GM18951 (cell line): ENCODE measurements at regions not wholly inside any gene's neighbourhood (a gene's known extent, or its start where the extent isn't known, plus 50 kb on each side); places are given as distances from the start of the nearest gene placed in this dataset.

Experiments
- POLR2A ChIP-seq: IDR thresholded peaks from 4 replicates; pipeline ENCODE4 v1.6.1; 2011; ENCODE audit warnings: mild to moderate bottlenecking; ENCODE audit not compliant: insufficient read length, insufficient read depth; ENCODE audit errors: extremely low read depth
- in situ Hi-C: fragments of 300-500 bp; cut with MboI; formaldehyde crosslinking; loops from one replicate; pipeline ENCODE4 v1.12.0; 2022; ENCODE audit warnings: low sequenced_read_pairs, mixed read lengths, inconsistent platforms; ENCODE audit not compliant: unreplicated experiment

DNA sequence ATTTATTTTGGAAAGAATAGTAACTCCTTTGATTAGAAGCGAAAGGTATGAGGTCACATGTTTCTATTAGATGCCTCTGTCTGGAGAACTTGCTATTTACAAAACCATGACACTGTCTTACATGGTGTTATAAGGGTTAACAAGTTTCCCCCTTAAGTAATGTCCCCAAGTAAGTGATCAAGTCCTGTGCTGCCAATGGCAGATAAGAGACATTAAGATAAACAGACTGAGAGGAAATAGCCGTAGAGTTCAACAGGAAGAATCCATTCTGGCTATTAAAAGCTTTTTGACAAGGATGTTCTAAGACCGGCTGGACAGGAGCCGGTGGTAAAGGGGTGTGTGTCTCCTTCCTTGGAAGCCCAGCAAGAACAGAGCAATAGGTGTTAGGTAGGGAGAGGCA, 257.5 kb downstream of the GADD45G start:
- in situ Hi-C loops = no loop called here

DNA sequence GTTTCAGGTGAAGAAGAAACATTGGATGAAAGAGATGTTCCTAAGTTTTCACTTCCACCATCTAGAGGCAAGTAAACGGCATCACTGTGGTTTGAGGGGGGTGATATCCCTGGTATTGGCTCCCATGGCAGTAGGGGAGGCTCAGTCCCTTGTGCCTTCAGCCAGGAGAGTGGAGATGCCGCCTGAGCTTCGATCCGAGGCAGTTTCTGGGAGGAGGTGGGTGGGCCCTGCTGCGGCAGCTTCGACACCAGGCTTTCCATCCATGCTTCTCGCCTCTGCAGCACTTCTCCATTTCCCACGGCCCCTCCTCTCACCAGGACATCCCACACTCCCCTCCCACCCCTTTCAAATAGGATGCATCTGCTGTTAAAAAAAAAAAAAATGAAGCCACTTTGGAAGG, 258.3 kb downstream of the GADD45G start:
- no peak for TF ChIP-seq POLR2A
- in situ Hi-C loops = no loop called here

More for the DNA sequence above, 257.5 kb downstream of the GADD45G start:
- TF ChIP-seq POLR2A = no peak

DNA sequence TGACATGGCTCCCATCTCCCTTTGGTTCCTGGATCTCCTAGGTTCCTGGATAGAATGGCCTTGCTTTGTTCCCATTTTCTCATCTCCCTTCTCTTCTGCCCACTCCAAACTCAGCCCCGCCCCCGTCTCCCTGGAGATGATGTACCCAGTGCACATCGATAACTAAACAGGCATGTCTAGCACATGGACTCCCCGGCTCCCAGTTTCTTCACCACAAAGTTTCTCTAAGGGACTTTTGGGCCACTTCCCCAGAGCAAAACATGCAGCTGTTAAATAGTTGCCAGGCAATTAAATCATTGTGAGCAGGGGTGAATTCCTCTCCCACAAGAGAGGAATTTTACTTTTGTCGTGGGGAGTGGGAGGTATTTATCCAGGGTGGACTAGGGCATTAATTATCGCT, 259.0 kb downstream of the GADD45G start:
- TF ChIP-seq POLR2A = no peak
- in situ Hi-C loops = no loop called here

DNA sequence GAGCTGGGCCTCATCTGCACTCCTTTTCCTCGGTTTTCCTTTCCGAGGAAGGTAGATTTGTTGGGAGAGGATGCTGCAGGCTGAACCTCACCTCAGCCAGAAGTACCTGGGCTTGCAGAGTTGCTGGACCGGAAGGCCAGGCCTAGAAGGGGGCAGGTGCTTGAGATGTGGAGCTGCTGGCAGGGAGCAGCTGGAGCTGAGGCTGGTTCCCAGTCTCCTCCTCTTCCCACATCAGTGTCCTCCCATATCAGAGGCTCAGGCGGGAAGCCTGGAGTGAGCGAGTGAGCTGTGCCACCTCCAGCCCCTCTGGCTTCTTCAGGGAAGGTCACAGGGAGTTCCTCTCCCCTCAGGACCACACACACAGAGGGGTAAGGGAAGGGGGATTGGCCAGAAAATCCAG, 259.4 kb downstream of the GADD45G start:
- in situ Hi-C loops = no loop called here

DNA sequence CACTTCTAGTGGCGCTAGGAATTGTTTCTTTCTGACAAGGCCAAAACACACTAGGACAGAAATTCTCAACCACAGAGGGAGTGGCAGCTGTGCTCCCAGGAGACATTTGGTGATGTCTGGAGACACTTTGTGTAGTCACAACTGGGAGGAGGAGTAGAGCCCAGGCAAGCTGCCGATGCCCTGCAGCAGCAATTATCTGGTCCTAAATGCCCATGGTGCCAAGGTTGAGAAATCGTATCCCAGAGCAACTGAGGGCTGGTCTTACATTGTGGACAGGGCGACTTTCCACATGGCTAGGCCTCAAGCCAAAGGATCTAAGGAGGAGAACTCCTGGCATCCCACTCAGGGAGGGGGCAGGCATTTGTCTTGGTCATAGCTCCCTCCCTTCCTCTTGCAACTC, 259.9 kb downstream of the GADD45G start:
- in situ Hi-C loops = no loop called here
- no peak for TF ChIP-seq POLR2A

More for the DNA sequence above, 259.4 kb downstream of the GADD45G start:
- no peak for TF ChIP-seq POLR2A

DNA sequence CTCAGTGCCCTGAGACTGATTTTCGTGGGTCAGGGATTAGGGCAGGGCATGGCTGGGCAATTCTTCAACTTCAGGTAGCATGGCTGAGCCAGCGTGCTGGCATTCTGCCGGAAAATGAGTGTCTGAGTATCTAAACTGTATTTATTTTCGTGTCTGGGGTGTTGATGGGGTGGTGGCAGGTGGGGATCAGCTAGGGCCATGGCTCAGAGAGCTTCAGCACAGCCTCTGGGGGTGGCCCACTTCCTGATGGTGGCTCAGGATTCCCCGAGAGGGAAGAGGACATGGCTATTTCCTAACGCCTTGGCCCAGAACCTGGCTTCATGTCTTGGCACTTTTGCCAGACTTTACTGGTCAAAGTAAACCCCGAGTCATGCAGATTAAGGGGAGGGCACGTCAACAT, 260.5 kb downstream of the GADD45G start:
- TF ChIP-seq POLR2A = no peak
- in situ Hi-C loops = no loop called here

DNA sequence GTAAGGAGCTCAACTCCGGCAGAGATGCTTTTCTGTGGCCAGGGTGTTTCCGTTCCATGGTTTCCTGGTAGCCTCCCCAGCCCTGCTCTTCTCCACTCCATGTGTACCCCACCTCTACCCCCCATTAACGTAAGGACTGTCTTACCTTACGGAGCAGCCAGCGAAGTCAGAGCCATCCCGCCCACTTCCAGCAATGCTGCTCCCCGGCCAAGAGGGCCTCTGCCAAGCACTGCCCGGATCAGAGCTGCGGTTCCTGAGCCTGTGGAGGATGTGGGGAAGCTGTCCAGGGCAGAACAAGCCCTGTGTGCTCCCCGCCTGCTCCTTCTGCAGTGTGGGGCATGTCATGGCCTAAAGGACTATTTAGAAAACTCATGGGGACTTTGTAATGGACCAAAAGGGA, 261.2 kb downstream of the GADD45G start:
- in situ Hi-C loops = no loop called here
- TF ChIP-seq POLR2A = no peak

DNA sequence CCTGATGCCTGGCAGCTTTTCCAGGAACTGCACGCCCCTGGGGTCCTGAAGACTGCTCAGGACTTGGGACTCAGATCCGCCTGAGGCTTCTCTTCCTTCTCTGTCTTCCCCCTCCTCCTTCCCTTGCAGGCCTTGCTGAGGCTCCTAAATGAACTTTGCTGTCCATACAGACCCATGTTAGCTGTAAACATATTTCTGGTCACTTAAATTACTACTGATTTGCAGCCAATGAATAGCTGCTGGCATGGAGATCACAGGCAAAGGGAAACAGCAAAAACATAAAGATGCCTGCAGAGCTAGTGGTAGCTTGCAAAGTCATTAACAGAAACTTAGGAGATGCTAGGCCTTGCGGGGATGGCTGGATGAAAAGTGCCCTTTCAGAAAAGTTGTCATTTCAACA, 261.9 kb downstream of the GADD45G start:
- in situ Hi-C loops = no loop called here
- TF ChIP-seq POLR2A = no peak

DNA sequence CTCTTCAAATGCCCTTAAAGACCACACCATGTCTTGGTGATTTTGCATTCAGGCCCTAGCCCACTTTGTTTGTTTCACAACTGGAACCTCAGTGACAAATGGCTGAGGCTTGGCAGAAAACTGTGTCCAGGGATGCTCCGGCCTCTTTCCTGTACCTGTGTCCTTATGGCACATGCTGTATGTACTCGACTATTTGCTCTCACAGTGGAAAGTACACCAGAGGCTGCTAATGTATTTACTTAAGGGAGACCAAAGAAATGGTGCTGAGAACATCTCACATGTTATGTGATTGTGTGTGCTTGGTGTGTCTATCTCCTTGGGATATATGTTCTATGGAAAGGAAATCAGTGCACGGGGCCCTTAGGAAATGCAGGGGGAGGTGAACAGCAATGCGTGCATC, 263.3 kb downstream of the GADD45G start:
- in situ Hi-C loops = no loop called here
- TF ChIP-seq POLR2A = no peak

DNA sequence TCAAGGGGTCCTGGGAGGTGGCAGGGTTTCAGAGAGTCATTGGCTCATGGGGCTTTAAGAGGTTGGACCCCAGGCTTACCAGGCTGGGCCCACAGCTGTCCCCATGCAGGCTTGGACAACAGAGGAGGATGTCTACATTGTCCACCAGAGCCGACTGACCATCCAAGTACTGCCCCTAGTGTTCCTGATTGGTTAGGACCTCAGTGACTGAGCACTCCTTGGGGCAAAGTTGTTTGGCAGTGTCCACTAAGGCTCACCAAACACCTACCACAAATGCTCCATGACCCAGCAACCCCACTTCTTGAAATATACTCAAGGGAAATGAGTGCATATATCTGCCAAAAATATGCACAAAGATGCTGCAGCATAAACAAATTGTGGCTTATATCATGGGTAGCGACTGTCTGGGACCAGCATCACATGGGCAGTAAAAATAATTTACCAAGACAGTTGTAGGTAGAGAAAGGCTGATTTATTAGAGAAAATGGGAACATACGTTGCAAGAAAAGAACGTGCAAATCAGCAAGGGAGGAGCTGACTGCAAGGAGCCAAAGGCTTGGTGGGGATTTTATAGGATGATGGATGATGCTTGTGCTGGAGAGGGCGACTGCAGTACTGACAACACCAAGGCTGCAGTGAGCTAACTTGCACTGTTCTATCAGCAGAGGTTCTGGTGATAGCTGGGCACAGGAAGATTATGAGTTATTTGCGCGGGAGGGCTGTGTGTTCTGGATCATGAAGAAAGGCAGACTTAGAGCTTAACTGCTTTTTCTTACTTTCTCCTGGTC, 265.2 kb downstream of the GADD45G start:
- in situ Hi-C loops = no loop called here

DNA sequence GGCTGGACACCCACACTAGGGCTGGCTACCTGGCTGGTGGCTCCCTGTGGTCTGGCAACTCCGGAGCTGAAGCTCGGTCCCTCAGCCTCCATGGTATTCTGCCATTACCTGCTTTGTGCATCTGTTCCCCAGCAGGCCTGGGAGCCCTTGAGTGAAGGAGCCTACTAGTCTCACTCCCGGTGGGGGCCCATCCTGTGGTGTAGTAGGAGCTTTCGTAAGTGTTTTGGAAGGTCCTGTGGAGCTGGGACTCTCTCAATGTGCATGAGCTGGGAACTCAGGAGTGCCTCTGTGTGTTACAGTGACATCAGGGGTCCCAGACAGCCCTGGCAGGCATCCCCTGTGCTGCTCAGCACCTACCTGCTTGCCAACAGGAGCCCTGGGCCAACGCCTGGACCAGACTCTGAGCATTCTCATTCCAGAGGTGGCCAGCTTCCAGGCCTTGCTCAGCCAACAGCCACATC, 267.1 kb downstream of the GADD45G start:
- in situ Hi-C loops = no loop called here
- TF ChIP-seq POLR2A = no peak

More for the DNA sequence above, 265.2 kb downstream of the GADD45G start:
- no peak for TF ChIP-seq POLR2A

DNA sequence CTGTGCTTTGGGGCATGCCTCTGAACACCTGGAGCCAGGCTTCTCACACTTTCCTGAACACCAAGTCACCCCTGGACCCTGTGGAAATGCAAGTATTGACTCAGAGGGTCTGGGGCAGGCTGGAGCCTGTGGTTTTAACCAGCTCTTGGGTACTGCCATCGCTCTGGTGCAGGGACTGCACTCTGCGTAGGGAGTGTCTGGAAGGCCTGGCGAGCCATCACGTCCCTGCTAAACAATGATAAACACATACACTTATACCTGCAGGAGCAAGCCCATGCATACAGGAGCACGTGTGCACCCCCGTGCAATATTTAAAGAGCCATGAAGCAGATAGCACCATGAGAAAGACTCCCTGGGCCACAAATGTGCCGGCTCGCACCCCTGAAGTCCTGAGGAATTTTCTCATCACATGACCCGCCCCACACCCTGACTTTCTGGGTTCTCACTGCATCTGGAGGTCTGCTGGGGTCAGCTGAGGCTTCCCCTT, 267.7 kb downstream of the GADD45G start:
- no peak for TF ChIP-seq POLR2A

DNA sequence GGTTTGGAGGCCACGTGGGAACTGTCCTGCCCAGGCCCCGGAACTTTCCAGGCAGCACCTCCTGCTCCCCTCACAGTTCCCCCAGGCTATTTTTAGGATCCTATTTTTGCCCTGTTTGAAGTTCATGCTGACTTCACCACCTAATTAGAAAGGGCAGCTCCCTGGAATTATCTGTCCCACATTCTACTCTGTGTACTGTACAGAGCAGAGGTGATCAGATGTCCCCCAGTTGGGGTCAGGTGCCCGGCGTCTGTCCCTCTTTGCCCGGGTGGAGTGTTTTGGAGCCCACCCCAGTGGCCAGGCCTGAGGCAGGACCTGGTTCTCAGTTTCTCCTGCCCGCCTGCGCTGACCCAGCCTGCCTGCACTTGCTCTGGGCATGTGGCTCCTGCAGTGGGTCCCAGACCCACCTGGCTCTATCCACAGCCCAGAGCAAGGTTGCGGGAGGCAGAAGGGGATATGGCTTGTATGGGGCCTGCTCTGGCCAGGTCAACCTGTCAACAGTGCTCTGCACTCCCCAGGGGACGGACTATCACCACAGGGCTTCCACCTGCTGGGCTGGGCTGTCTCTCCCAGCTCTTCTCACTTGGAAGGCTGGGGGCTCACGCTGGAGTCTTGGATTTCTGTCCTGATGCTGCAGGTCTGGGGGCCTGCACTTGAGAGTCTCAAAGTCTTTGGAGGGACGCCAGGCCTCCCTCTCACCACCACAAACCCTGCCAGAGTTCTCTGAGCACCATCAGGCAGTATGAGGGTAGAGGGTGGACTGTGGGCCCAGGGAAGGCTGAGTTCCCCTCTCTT, 268.3 kb downstream of the GADD45G start:
- no peak for TF ChIP-seq POLR2A
- in situ Hi-C loops = no loop called here

More for the DNA sequence above, 267.7 kb downstream of the GADD45G start:
- in situ Hi-C loops = no loop called here
